ENCODE measurements at regions not wholly inside any gene's neighbourhood (a gene's known extent, or its start where the extent isn't known, plus 50 kb on each side); places are given as distances from the start of the nearest gene placed in this dataset.

DNA sequence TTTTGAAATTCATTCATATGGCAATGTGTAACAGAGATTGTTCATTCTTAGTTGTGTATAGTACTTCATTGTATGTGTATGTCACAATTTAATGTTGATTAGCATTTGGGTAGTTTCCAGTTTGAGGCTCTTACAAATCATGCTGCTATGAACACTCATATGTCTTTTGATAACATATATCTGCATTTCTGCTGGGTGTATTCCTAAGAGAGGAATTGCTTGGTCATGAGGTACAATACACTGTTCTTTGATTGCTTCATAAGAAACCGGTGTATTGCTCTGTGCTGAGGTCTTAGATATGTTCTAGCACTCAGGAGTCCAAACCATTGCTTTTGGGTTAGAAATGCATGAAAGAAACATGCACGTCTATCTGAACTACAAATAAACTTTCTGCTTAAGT, 492.9 kb upstream of the JAG1 start:
- TF ChIP-seq, protein P1, sequence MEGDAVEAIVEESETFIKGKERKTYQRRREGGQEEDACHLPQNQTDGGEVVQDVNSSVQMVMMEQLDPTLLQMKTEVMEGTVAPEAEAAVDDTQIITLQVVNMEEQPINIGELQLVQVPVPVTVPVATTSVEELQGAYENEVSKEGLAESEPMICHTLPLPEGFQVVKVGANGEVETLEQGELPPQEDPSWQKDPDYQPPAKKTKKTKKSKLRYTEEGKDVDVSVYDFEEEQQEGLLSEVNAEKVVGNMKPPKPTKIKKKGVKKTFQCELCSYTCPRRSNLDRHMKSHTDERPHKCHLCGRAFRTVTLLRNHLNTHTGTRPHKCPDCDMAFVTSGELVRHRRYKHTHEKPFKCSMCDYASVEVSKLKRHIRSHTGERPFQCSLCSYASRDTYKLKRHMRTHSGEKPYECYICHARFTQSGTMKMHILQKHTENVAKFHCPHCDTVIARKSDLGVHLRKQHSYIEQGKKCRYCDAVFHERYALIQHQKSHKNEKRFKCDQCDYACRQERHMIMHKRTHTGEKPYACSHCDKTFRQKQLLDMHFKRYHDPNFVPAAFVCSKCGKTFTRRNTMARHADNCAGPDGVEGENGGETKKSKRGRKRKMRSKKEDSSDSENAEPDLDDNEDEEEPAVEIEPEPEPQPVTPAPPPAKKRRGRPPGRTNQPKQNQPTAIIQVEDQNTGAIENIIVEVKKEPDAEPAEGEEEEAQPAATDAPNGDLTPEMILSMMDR (IDR thresholded peaks at IDR 0.05; ENCODE audit: low read depth, low read length, missing control alignments): no peak
- in situ Hi-C loops (cut with HindIII; ENCODE audit: low sequenced_read_pairs): no loop called here
- no peak overlapping the region for H3K4me3 ChIP-seq (ENCODE audit: low read depth, low read length)
- DNase-seq (ENCODE audit: low read depth): no peak

GRCh38 chr20:11168026-11168425, 494.2 kb upstream of the JAG1 start:
- TF ChIP-seq, protein P1 (IDR thresholded peaks at IDR 0.05; ENCODE audit: low read depth, low read length, missing control alignments): no peak
- H3K4me3 ChIP-seq (ENCODE audit: low read depth, low read length): no peak overlapping the region
- no peak for DNase-seq (ENCODE audit: low read depth)
- in situ Hi-C loops (cut with HindIII; ENCODE audit: low sequenced_read_pairs): no loop called here

DNA sequence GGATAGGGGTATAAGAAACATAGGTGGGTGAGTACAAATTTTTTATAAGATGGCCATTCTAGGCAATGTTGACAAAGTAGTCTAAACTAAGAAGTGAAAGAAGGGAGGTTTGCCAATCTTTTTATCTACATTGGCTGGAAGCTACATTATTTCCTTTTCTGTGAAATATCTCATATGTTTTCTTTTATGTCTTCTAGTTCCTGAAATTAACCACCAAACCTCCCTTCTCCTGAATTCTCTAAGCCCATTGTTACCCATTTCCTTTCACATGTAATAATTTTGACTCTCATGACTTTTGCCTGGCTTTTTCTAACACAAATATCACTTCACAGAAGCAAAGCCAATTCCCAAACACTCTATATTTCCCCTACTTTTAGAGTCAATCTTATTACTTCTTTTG, 496.2 kb upstream of the JAG1 start:
- H3K4me3 ChIP-seq (ENCODE audit: low read depth, low read length): no peak overlapping the region
- in situ Hi-C loops (cut with HindIII; ENCODE audit: low sequenced_read_pairs): no loop called here
- TF ChIP-seq, protein P1 (IDR thresholded peaks at IDR 0.05; ENCODE audit: low read depth, low read length, missing control alignments): no peak
- DNase-seq (ENCODE audit: low read depth): no peak

- no peak overlapping the region for H3K4me3 ChIP-seq (ENCODE audit: low read depth, low read length)
- TF ChIP-seq, protein P1 (IDR thresholded peaks at IDR 0.05; ENCODE audit: low read depth, low read length, missing control alignments): no peak
- no peak for DNase-seq (ENCODE audit: low read depth)
- in situ Hi-C loops (cut with HindIII; ENCODE audit: low sequenced_read_pairs): no loop called here
Observed at GRCh38 chr20:11170565-11170964, 496.8 kb upstream of the JAG1 start.

- no peak for DNase-seq (ENCODE audit: low read depth)
- H3K4me3 ChIP-seq (ENCODE audit: low read depth, low read length): no peak overlapping the region
- in situ Hi-C loops (cut with HindIII; ENCODE audit: low sequenced_read_pairs): no loop called here
- TF ChIP-seq, protein P1 (IDR thresholded peaks at IDR 0.05; ENCODE audit: low read depth, low read length, missing control alignments): no peak
Observed at GRCh38 chr20:11172881-11173280, 499.1 kb upstream of the JAG1 start.

DNA sequence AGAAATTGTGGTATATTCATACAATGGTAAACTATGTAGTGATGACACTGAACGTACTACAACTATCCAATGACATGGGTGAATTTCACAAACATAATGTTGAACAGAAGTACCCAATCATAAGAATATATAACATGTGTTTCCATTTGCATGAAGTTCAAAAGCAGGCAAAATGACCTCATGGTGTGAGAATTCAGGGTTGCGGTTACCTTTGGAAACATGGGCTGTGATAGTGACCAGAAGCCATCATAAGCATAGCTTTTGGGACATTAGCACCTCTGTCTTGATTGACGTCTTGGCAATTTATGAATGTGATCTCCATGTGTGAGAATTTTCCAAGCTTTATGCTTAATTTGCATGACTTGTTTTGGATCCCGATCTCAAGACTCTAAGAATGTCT, 500.1 kb upstream of the JAG1 start:
- DNase-seq (ENCODE audit: low read depth): peak; percentile 80
- in situ Hi-C loops (cut with HindIII; ENCODE audit: low sequenced_read_pairs): no loop called here
- H3K4me3 ChIP-seq (ENCODE audit: low read depth, low read length): no peak overlapping the region
- TF ChIP-seq, protein P1 (IDR thresholded peaks at IDR 0.05; ENCODE audit: low read depth, low read length, missing control alignments): no peak

- DNase-seq (ENCODE audit: low read depth): no peak
- no peak overlapping the region for H3K4me3 ChIP-seq (ENCODE audit: low read depth, low read length)
- in situ Hi-C loops (cut with HindIII; ENCODE audit: low sequenced_read_pairs): no loop called here
- TF ChIP-seq, protein P1 (IDR thresholded peaks at IDR 0.05; ENCODE audit: low read depth, low read length, missing control alignments): no peak
Observed at GRCh38 chr20:11174861-11175260, 501.1 kb upstream of the JAG1 start.

Data from astrocyte of the cerebellum (primary cell).